ENCODE measurements at regions not wholly inside any gene's neighbourhood (a gene's known extent, or its start where the extent isn't known, plus 50 kb on each side); places are given as distances from the start of the nearest gene placed in this dataset.

DNA sequence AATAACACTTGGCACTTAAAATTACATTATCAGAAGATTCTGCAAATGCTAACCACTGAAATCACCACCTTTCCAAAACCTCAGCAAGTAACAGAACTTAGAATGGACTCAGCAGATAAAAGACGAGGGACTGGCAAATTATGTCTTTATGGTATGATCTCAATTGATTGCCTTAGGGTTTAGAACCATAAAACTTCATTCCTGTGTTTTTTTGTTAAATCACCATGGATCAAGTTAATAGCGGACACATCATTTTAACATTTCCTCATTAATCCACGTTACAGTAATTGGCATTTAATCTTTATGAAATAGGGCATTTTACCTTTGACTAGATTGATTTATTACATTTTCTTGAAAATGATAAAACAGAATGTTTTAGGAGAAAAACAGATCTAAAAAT, 2070.3 kb downstream of the PCDH9 start:
- H3K9ac ChIP-seq (ENCODE audit: low read length), result no peak overlapping the region
- H3K36me3 ChIP-seq (ENCODE audit: control insufficient read depth in 1 of 2, insufficient read depth in 2 of 2, low read length in 2 of 2), result no peaks in the 10 kb centered on the region
- intact Hi-C loops (cut with micrococcal nuclease), result no loop called here
- H3K27ac ChIP-seq (ENCODE audit: low read depth, low read length), result no peak overlapping the region
- no peaks in the 10 kb centered on the region for H4K20me1 ChIP-seq (ENCODE audit: insufficient read depth)
- ATAC-seq (no peak), DNase-seq (ENCODE audit: low read depth, low spot score) (no peak)
- no peaks in the 10 kb centered on the region for H3K4me1 ChIP-seq (ENCODE audit: control insufficient read depth in 1 of 2, insufficient read depth in 2 of 2, low read length in 2 of 2)
- ChIA-PET RAD21 (ENCODE audit: low non-redundant PET in 1 of 2, low total read pairs in 2 of 2, uncharacterized antibody in 2 of 2, unreplicated experiment in 2 of 2) (no interaction called here), CTCF (no interaction called here), POLR2A (no interaction called here)
- H3K79me2 ChIP-seq (ENCODE audit: insufficient read depth, low read length), result no peaks in the 10 kb centered on the region
- no TSS peak for BruUV-seq (replicated peaks)
- TF ChIP-seq EZH2phosphoT487 (IDR thresholded peaks at IDR 0.05; ENCODE audit: borderline replicate concordance) (no peak), POLR2AphosphoS5 (IDR thresholded peaks at IDR 0.05; ENCODE audit: low read depth, low read length) (no peak), CBX3 (IDR thresholded peaks at IDR 0.05; ENCODE audit: low read depth) (no peak), EGR1 (IDR thresholded peaks at IDR 0.05; ENCODE audit: low read depth) (no peak), SP1 (IDR thresholded peaks at IDR 0.05; ENCODE audit: low read depth) (no peak), RAD21 (IDR thresholded peaks at IDR 0.05; ENCODE audit: low read depth) (no peak), JUND (IDR thresholded peaks at IDR 0.05) (no peak), TCF7L2 (IDR thresholded peaks at IDR 0.05; ENCODE audit: borderline replicate concordance, extremely low read depth, insufficient read depth, insufficient read length) (no peak)
- TF ChIP-seq, protein P1, sequence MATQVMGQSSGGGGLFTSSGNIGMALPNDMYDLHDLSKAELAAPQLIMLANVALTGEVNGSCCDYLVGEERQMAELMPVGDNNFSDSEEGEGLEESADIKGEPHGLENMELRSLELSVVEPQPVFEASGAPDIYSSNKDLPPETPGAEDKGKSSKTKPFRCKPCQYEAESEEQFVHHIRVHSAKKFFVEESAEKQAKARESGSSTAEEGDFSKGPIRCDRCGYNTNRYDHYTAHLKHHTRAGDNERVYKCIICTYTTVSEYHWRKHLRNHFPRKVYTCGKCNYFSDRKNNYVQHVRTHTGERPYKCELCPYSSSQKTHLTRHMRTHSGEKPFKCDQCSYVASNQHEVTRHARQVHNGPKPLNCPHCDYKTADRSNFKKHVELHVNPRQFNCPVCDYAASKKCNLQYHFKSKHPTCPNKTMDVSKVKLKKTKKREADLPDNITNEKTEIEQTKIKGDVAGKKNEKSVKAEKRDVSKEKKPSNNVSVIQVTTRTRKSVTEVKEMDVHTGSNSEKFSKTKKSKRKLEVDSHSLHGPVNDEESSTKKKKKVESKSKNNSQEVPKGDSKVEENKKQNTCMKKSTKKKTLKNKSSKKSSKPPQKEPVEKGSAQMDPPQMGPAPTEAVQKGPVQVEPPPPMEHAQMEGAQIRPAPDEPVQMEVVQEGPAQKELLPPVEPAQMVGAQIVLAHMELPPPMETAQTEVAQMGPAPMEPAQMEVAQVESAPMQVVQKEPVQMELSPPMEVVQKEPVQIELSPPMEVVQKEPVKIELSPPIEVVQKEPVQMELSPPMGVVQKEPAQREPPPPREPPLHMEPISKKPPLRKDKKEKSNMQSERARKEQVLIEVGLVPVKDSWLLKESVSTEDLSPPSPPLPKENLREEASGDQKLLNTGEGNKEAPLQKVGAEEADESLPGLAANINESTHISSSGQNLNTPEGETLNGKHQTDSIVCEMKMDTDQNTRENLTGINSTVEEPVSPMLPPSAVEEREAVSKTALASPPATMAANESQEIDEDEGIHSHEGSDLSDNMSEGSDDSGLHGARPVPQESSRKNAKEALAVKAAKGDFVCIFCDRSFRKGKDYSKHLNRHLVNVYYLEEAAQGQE (IDR thresholded peaks at IDR 0.05; ENCODE audit: low read depth), result no peak
- TF ChIP-seq, protein P2, sequence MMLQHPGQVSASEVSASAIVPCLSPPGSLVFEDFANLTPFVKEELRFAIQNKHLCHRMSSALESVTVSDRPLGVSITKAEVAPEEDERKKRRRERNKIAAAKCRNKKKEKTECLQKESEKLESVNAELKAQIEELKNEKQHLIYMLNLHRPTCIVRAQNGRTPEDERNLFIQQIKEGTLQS (IDR thresholded peaks at IDR 0.05), result no peak
- H2AFZ ChIP-seq (ENCODE audit: low read depth, low read length, poor library complexity, severe bottlenecking), result no peak overlapping the region
- H3K9me2 ChIP-seq (ENCODE audit: insufficient read depth), result no peaks in the 10 kb centered on the region
- H3K4me2 ChIP-seq (ENCODE audit: low read length), result no peak overlapping the region
- H3K4me3 ChIP-seq (replicated peaks in 1 of 2; ENCODE audit: low read depth in 1 of 2, low read length in 2 of 2), result no peak overlapping the region
- H3K27me3 ChIP-seq (ENCODE audit: insufficient read depth, low read length), result no peaks in the 10 kb centered on the region
- H3K9me3 ChIP-seq (ENCODE audit: control insufficient read depth in 1 of 2, insufficient read depth in 1 of 2, low read depth in 1 of 2, low read length in 2 of 2), result no peaks in the 10 kb centered on the region

Measured in HCT116 (cell line).